ENCODE measurements at regions not wholly inside any gene's neighbourhood (a gene's known extent, or its start where the extent isn't known, plus 50 kb on each side); places are given as distances from the start of the nearest gene placed in this dataset.

- TF ChIP-seq EZH2phosphoT487 (IDR thresholded peaks at IDR 0.05; ENCODE audit: low read length) (no peak), CTCF (IDR thresholded peaks at IDR 0.05; ENCODE audit: low read length) (no peak), EZH2 (optimal IDR thresholded peaks at IDR 0.05; ENCODE audit: low read depth, low read length) (no peak)
These were observed 101.8 kb upstream of the ST8SIA2 start for GRCh38 chr15:92291900-92292299.

Data from MM.1S (cell line).